Activated T-helper 9 cell treated with anti-CD3 and anti-CD28 coated beads, Interleukin-2, amount 50 U/mL, for 16 hours (primary cell): ENCODE measurements at regions not wholly inside any gene's neighbourhood (a gene's known extent, or its start where the extent isn't known, plus 50 kb on each side); places are given as distances from the start of the nearest gene placed in this dataset.
"Not testable (repeated sequence)": the region's sequence is repeated elsewhere in the genome, so short reads cannot be mapped to it uniquely, and the experiment has no call there.

Source experiments
- DNase-seq: peaks from one replicate; pipeline ENCODE4 v3.0.0-alpha.2; 2020; ENCODE audit warnings: low read depth

DNA sequence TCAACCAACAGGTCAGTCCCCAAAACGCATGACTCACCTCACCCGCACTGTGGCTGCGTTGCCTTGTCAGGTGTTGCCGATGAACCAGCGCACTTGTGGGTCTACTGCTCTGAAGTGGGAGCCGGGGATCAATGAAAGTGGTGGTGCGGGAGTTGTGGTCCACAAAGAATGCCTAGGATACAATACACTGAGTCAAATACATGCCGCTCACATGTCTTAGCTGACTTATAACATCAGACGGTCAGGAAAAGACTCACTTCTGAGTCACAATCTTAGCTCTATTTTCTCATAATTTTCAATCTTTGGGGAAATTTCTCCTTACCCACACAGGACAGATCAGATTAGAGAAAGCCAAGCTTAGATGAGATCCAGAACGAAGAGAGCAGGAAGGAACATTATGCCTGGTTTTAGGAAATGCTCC lies 107.1 kb upstream of the STK17B start:
- DNase-seq, result peak; percentile 61

DNA sequence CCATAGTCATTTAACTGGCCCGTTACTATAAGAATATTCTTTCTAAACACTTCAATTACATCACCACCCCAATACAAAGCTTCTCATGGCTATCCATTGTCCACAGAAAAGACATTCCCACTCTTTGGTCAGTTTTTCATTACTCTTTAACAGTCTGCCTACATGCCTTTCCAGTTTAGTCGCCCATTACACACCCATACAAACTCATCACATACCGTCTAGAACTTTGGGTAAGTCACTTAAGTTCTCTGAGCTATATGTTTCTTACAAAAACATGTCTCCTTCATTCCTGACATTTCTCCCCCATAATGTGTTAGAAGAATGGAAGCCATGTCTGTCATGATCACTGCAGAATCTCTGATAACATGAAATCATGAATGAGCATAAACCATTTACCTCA lies 108.2 kb upstream of the STK17B start:
- DNase-seq, result no peak

DNA sequence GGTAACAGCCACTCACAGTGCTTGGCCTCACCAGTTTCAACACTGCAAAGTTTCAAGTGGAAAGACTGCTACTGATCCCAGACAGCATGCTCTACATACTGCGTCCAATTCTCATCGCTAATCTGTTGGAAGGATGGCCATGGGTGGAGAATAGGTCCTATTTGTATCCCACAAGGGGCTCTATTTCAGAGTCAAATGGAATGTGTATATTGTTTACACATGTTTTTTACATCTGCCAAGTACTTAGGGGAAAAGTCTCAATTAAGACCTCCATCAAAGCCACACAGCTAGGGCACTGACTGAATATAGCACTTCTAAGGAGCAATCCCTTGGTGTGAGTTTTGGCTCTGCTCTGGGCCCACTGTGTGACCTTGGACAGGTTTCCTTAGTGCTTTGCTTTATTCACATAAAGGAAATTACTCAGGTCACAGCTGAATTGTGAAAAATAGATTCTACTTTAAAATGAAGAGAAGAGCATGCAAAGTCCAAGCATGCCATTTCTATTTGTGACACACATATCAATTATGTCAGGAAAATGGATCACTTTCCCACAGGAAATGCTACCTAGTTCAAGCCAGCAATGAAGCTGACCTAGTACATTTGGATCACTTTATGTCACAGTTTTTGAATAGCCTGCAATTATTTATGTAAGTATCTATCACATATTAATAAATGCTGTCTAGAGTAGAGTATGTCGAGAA lies 112.9 kb upstream of the STK17B start:
- DNase-seq, result no peak

DNA sequence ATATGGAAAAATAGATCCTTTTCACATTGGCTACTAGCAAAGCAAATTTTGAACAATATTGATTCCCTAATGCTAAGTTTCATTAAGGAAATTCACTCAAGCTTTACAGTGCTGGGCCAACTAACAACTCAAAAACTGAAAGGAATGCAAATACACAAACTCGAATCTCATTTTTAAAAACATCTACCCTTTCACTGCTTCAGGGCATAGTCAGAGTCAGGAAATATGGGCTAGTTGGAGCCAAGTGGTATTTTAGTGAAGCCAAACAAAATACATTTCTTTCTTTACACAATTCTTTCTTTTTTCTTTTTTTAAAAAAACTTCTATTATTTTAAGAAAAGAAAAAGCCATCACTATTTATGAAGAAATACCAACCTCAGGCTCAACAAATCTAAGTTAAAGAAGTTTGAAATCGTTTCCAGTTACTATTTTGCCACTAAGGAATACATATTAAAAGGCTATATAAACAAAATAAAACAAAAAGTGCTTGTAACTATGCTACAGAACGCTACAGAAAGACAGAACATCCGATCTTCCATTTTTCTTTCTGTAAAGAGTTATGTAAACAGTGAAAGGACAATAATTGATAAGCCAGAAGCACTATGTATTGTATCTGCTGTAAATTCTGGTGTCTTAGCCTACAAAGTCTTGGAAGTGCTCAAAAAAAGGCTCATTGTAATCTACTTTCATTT lies 113.6 kb upstream of the STK17B start:
- DNase-seq, result no peak

DNA sequence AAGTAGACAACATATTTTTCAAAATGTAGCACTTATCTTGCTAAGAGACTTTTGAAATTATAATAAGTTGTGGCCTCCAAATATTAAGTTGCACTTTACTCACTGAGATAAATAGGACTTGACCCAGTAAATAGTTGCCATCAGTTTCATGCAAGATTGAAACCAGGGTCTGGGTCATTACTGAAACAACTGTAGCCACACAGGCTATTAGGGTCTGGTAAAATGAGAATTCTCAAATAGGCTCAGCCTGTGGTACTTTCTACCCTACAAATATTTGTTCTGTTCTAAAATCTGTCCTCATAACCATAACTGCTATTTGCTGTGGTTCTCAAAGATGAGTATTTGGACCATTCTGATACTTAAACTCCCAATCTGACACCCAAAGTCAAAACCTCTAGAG lies 115.4 kb upstream of the STK17B start:
- no peak for DNase-seq

DNA sequence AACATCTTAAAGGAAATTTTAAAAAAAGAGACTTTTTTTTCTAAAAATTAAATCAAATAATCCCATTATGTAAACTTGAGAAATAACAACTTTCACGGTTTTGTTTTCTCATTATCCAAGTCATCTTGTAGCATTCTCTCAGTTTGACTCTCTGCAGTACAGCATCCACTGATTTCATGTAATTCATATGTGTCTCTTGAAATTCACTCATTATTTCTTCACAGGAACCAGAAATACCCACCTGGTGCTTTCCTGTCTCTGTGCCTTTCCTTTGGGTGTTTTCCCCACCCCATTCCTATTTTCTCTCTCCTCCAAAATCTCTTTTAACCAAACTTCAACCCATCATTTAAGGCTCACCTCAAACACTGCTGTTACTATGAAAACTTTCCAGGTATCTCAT lies 116.1 kb upstream of the STK17B start:
- DNase-seq, result no peak

DNA sequence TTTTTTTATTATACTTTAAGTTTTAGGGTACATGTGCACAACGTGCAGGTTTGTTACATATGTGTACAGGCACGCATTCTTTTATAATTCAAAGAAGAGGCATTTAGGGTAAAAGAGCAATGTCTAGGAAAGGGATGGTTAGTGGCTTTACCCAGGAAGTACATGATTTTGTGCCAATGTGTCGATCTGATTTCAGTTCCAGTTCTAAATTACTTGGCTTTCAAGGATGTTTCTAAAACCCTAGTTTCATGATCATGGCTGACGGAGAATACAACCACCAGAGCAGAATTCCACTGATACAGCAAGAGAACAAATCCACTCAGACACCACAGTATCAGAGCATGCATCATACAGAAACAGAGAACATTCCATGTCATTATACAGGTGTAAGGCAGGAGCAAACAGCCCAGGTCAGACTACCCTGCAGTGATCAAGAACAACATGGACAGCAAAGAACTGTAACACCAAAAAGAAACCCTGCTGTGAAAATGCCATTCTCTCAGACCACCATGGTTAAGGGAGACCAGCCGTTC lies 116.7 kb upstream of the STK17B start:
- DNase-seq, result no peak

DNA sequence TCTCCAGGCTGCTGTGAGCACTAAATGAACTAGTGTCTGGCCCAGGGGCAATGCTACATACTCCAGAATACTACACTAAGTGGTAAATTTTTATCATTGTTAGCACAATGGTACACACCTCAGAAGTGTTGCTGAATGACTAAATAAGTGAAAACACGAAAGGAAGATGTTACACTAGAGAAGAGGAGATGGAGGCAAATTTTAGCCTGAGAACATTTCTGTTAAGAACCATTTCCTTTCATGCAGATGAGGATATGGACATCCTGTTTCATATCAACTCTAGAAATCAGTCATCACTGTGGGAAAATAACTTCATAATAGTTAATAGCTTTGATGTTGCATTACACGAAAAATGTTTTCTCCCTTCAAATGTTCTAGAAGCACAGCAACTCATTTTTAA lies 117.6 kb upstream of the STK17B start:
- no peak for DNase-seq

DNA sequence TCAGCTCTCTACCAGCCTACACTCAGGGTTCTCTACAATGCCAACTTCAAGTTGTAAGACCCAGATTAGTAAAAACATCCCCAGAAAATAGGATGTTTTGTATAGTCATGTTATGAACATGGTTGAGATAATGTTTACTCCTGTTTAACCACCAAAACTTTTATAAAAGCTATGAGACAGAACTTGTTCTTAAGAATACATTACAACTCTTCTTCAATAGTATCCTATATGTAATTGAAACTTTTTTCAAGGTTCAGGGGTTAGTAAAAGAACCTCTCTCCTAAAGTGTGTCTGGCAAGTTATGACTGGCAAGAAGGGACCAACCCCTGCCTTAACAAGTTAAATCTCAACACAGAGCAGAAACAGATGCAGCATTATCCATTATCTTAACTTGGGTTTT lies 118.8 kb upstream of the STK17B start:
- DNase-seq, result no peak

DNA sequence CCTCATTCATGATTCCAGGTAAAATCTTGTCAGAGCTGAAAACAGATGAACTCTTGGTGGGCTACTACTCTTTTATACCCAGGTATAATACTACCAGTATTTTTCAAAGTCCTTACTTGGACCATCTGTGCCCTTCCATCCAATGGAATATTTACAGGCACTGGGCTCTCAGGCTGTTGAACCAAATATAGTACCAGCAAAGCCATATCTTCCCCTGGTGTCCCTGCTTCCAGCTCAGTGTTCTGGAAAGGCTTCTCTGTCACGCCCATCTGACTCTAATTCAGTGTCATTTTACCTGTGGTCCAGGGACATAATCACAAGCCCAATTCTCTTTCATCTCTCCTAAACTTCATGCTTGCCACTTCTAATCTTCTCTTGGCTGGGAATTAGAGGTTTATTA lies 119.2 kb upstream of the STK17B start:
- DNase-seq, result no peak

DNA sequence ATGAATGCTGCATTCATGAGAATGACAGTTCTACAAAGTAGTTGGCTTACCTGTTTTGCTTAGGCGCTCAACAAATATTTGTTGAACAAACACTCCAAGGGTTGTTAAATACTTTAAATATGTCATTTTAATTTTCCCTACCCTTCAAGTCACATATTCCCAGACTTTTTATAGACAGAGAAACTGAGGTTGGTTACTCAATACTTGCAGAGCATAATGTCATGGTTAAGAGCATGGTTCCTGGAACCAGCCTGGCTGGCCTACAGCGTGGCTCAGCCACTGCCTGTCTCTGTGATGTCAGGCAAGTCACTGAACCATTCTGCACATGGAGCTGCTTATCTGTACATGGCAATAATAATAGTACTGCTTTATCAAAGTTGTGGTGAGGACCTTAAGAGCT lies 120.0 kb upstream of the STK17B start:
- no peak for DNase-seq

DNA sequence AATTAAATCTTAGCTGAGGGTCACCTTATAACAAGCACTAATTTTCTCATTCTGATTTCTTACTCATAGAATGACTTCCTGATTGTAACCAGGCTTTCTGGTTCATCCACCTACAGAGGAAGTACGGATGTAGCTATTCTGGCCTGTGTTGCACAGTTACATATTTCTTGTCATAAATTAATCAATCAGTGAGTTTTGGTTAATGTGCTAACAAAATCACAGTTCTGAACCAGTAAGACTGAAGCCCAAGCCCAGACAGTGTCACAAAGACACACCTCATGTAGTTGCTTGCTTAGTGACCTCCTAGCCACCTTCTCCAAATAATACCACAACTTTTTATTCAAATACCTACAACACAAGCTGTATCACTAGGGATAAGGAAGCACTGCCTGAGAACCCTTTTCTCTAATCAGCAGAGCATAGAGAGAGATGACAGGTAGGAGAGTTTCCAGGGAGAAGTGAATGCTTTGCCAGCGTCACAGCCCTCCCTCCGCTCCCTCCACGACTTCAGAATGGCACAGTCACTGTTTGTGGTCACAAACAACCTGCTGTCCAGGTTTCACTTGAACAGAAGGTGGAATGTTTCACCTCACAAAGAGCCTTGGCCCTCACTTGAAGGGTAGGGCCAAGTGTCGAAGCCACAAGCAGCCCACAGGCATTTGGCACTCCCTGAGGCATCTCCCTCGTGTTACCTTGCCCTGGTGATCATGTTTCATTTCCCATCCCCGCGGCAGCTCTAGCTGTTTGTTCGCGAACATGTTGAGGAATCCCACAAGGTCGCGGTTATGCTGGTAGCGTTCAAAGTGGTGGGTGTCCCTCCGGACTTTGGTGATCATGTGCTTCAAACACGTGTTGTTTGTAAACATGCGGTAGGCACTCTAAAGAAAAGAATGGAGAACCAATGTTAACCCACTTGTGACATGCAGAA lies 120.8 kb upstream of the STK17B start:
- DNase-seq, result no peak

DNA sequence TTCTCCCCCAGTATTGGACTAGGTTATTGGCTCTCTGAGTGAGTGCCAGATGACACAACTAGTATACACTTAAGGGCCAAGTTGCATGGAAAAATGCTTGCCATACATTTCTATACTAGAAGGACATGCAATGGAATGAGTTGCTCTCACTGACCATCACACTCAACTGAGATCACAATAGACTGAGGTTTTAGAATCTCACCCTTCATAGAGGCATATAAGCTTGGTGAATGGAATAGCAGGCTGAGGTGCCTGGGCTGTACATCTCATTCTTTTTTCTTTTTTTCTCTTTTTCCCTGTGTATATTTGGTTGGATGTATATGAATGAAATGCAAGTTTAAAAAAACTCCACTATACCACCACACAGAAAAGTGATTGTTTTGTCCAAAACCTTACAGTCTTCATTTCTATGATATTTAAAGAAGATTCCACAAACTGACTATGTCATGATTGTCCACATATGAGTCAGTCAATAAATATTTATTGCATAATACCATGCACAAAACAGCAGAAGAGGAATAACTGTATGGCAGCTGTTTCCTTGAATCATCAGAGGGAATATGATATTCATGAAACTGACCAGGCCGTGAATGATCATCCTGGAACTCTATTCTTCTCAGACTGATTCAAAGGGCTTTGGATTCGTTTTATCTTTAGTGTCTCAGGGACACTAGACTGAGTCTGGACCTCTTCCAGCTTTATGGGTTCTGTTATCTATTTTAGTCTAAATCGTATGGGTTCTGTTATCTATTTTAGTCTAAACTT lies 122.6 kb upstream of the STK17B start:
- DNase-seq, result no peak

DNA sequence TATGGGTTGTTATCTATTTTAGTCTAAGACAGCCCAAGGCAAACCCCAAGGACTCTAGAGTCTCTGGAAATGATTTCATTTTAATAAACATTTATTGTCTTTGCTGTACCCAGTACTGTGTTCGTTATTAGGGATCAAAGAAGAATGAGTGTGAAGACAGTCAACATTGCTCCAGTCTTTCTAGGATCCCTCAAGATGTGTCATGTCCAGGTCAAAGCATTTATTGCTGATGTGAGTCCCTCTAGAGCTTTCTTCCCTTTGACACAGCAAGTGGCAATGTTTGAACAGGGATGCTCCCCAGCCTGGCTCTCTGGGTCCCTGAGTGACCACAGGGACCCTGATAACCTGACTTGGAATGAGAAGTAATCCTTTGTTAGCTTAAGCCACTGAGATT lies 123.1 kb upstream of the STK17B start:
- no peak for DNase-seq

DNA sequence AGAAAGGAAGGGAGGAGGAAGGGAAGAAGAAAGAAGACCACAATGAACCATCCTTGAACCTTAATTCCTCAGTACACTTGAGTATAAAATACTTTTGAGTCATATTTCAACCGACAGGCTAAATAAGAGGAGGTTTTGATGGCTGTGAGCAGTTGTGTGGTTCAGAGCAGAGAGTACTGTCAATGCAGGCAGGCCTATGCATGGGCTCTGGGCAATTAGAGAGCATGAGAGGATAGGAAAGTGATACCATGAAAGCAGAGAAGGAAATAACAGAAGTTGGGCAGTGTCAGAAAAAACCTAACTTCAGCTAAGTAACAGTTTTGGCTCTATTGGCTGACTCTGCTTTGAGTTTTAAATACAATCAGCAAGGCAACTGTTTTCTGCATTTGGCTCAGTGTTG lies 123.6 kb upstream of the STK17B start:
- no peak for DNase-seq

DNA sequence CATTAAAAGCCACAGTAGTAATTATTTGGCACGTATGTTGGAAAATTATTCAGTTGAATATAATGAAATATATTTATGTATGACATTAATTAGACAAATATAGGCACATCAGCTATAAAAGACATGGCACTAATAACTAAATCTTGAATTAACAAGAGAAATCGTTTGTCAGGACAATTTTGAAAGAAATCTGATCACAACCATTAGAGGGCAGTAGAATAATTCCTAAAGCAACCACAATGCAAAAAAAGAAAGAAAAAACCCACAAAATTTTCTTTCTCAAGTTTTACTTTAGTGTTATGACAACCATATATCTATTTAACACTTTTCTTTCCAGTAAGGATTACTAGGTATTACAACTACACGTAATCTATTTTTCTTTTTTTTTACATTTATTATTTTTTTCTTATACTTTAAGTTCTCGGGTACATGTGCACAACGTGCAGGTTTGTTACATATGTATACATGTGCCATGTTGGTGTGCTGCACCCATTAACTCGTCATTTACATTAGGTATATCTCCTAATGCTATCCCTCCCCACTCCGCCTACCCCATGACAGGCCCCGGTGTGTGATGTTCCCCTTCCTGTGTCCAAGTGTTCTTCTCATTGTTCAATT lies 126.8 kb upstream of the STK17B start:
- DNase-seq, result not testable (repeated sequence)

DNA sequence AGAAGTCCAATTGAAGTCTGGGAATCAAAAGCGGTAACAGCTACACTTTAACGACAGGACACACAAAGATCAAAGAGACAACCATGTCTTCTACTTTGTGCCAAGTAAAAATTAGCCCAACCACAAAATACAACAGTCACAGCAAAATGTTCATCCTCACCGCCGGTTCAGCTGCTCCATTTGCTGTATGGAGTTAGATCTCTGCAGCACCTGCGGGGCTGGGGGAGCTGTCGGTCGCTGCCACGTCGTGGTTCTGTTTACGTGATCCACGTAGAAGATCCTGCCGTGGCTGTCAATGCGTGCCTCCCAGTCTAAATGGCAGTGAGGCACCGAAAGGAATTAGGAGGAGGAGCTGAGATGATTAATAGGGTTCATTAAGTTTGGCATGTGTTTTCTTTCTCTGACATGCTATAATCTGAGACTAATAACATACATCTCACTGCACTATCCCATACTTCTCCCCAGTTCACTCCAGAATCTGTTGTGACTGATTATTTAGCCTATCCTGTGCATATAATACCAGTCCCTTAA lies 136.5 kb upstream of the STK17B start:
- DNase-seq, result no peak

DNA sequence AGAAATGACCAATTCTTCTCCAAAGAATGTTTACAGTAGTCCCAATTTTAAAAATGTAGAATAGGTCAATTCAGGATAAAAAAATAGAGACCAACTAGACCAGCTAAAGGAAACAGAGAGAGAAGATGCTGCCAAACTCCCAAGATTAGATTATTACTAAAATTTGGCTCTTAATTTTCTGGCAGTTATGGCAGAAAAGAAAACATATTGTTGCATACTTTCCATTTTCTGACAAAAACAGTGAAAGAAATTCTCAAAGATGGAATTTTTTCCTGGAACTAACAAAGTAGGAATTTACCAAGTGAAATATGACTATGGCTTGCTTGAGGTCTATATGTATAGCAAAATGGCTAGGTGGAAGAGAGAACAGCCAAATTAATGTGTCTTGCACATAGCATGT lies 138.3 kb upstream of the STK17B start:
- no peak for DNase-seq

DNA sequence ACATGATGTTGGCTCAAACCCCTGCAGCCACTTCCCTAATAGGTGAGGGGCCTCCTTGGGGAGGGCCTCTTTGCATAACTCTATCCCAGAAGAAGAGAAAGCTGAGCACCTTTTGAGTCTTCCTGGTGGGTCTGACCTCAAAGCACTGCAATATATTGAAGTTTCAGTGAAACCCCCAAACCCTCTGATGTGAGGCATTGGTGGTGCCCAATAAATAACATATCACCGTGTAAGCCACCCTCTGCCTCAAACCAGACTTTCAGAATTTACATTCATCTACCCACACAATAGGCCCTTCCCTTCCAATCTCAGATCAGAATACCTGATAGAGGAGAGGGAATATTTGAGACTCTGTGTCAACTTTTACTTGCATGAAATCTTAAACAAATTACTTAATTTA lies 142.8 kb upstream of the STK17B start:
- no peak for DNase-seq

DNA sequence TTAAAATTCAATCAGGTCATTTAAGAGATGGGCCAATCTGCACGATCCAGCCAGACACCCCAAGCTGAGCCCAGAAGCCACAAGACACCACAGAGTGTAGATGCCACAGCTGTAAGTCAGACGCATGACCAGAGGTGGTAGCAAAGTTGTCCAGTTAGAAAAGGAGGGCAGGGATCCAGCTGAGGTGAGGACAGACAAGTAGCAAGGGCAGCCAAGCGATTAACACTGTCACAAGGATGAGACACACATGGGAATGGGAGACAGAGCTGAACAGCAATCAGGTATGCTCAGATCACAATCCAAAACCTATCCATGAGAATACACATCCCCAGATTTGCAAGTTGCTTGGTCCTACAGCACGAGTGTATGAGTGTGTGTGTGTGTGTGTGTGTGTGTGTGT lies 143.4 kb upstream of the STK17B start:
- no peak for DNase-seq

DNA sequence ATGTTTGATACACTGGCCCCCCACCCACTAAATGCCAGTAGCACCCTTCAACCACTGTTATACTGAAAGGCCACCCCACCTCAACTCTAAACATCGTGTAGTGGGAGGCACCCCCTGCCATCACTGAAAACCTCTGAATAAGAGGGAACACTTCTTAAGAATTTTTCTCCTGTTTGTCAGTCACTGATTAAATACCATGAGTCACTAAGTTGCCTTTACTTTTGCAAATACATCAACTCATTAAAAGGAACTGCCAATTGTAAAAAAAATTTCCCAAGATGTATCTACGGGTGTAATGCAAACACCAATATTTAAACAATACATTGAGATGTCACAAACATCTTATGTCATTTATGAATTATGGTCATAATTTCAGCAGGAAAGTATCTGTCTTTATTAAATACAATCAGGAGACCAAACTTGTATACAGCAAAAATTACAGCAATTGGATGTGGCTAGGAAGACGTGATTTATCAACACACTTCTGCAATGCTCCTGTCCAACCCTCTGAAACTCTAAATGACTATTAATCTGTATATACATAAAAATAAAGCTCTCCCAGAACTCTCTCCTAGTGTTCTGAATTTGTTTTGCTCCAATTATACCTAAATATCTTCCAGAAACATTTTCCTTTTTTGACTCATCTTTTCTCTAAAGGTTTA lies 144.1 kb upstream of the STK17B start:
- DNase-seq, result no peak
